Neutrophil (primary cell): ENCODE measurements at regions not wholly inside any gene's neighbourhood (a gene's known extent, or its start where the extent isn't known, plus 50 kb on each side); places are given as distances from the start of the nearest gene placed in this dataset.

Source experiments
- H3K27ac ChIP-seq: fragments of 200-600 bp; sonication (generic); 2 replicates; pipeline ENCODE4 v1.5.1; 2016; ENCODE audit warnings: mild to moderate bottlenecking, moderate library complexity
- H3K27me3 ChIP-seq: fragments of 200-600 bp; sonication (generic); 2 replicates; pipeline ENCODE4 v1.6.0; 2016; ENCODE audit warnings: mild to moderate bottlenecking
- H3K36me3 ChIP-seq: fragments of 200-600 bp; sonication (generic); 2 replicates; pipeline ENCODE4 v1.5.1; 2017
- H3K4me1 ChIP-seq, 2 experiments: fragments of 200-600 bp in 1 of 2; sonication (generic) in 1 of 2; 1 replicate in 1 of 2; 2 replicates in 1 of 2; pipeline versions ENCODE4 v1.5.1 to v1.6.1; 2013 to 2016; ENCODE audit warnings: low read depth in 1 of 2, low read length in 1 of 2, mild to moderate bottlenecking in 1 of 2, moderate library complexity in 1 of 2; ENCODE audit not compliant: control insufficient read depth in 1 of 2, insufficient read depth in 1 of 2
- H3K4me3 ChIP-seq, 2 experiments: fragments of 200-600 bp in 1 of 2; sonication (generic) in 1 of 2; 1 replicate in 1 of 2; 2 replicates in 1 of 2; pipeline ENCODE4 v1.5.1; 2013 to 2016; ENCODE audit warnings: low read depth in 1 of 2, low read length in 1 of 2, mild to moderate bottlenecking in 1 of 2, moderate library complexity in 1 of 2
- H3K9me3 ChIP-seq: fragments of 200-600 bp; sonication (generic); 2 replicates; pipeline ENCODE4 v1.5.1; 2016
- CTCF ChIP-seq: fragments of 200-600 bp; sonication (generic); IDR thresholded peaks from 2 replicates; pipeline ENCODE4 v1.5.1; 2016; ENCODE audit warnings: antibody characterized with exemption

GRCh38 chr10:44589944-44590449 is 205.1 kb upstream of the CXCL12 start:
- Histone ChIP-seq H3K36me3 (no peaks in the 10 kb centered on the region), H3K27me3 (no peaks in the 10 kb centered on the region), H3K4me1 (no peaks in the 10 kb centered on the region), H3K9me3 (no peaks in the 10 kb centered on the region), H3K27ac (no peak overlapping the region), H3K4me3 (no peak overlapping the region)
- no peak for TF ChIP-seq CTCF

- H3K27ac ChIP-seq = no peak overlapping the region
- TF ChIP-seq CTCF = no peak
- H3K36me3 ChIP-seq = no peaks in the 10 kb centered on the region
- no peaks in the 10 kb centered on the region for H3K9me3 ChIP-seq
- H3K27me3 ChIP-seq = no peaks in the 10 kb centered on the region
- no peaks in the 10 kb centered on the region for H3K4me1 ChIP-seq
- no peak overlapping the region for H3K4me3 ChIP-seq
Measured at GRCh38 chr10:44591911-44592310, 207.0 kb upstream of the CXCL12 start.

GRCh38 chr10:44593952-44594351 is 209.1 kb upstream of the CXCL12 start:
- Histone ChIP-seq H3K36me3 (no peaks in the 10 kb centered on the region), H3K27me3 (no peaks in the 10 kb centered on the region), H3K9me3 (no peaks in the 10 kb centered on the region), H3K4me3 (no peak overlapping the region), H3K4me1 (no peaks in the 10 kb centered on the region), H3K27ac (no peak overlapping the region)
- TF ChIP-seq CTCF = no peak

- no peak for TF ChIP-seq CTCF
- H3K9me3 ChIP-seq = no peaks in the 10 kb centered on the region
- no peak overlapping the region for H3K27ac ChIP-seq
- H3K36me3 ChIP-seq = no peaks in the 10 kb centered on the region
- no peaks in the 10 kb centered on the region for H3K27me3 ChIP-seq
- H3K4me3 ChIP-seq = no peak overlapping the region
- no peaks in the 10 kb centered on the region for H3K4me1 ChIP-seq
Measured at GRCh38 chr10:44607116-44607515, 222.2 kb upstream of the CXCL12 start.

GRCh38 chr10:44618910-44619309 is 234.0 kb upstream of the CXCL12 start:
- Histone ChIP-seq H3K4me1 (no peaks in the 10 kb centered on the region), H3K36me3 (no peaks in the 10 kb centered on the region), H3K4me3 (no peak overlapping the region), H3K27ac (no peak overlapping the region), H3K9me3 (no peaks in the 10 kb centered on the region), H3K27me3 (no peaks in the 10 kb centered on the region)
- TF ChIP-seq CTCF = no peak

- Histone ChIP-seq H3K27me3 (no peaks in the 10 kb centered on the region), H3K4me1 (no peaks in the 10 kb centered on the region), H3K36me3 (no peaks in the 10 kb centered on the region), H3K4me3 (no peak overlapping the region), H3K27ac (no peak overlapping the region), H3K9me3 (no peaks in the 10 kb centered on the region)
- no peak for TF ChIP-seq CTCF
Measured at GRCh38 chr10:44619521-44619920, 234.6 kb upstream of the CXCL12 start.
